GM19372 (cell line): ENCODE measurements at regions not wholly inside any gene's neighbourhood (a gene's known extent, or its start where the extent isn't known, plus 50 kb on each side); places are given as distances from the start of the nearest gene placed in this dataset.
"Not testable (repeated sequence)": the region's sequence is repeated elsewhere in the genome, so short reads cannot be mapped to it uniquely, and the experiment has no call there.

Experiments used
- ATAC-seq: cut with Tn5 transposase; IDR thresholded peaks from one replicate; pipeline ENCODE4 v1.9.1; 2021; ENCODE audit warnings: mild to moderate bottlenecking, low read depth, moderate library complexity; ENCODE audit not compliant: unreplicated experiment

DNA sequence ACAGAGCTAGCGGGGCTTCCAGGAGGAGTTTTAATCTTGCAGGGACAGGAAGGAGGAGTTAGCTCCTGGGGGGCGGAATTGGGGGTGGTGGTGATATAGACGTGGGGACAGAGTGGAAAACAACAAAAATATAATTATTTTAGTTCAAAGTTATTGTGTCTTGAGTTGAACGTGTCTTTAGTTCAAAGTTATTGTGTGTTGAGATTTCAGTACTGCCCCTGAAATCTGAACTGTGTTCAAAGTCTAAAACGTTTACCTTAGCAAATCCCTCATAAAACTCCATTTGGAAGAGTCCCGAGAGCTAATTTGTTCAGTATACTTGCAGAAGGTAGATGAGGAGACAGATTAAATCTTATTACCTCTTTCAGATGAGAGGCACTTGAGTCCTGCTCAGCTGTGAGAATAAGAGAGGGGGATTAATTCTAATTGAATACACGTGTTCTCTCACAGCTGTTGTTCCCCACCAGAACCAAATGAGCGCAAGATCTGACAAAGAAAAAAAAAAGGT is 132.4 kb upstream of the ALDH3B2 start:
- ATAC-seq, result not testable (repeated sequence)

- ATAC-seq, result not testable (repeated sequence)
These were observed 131.8 kb upstream of the ALDH3B2 start for GRCh38 chr11:67806183-67806582.

- ATAC-seq, result peak; percentile 97
These were observed 131.1 kb upstream of the ALDH3B2 start for GRCh38 chr11:67805253-67806126.

DNA sequence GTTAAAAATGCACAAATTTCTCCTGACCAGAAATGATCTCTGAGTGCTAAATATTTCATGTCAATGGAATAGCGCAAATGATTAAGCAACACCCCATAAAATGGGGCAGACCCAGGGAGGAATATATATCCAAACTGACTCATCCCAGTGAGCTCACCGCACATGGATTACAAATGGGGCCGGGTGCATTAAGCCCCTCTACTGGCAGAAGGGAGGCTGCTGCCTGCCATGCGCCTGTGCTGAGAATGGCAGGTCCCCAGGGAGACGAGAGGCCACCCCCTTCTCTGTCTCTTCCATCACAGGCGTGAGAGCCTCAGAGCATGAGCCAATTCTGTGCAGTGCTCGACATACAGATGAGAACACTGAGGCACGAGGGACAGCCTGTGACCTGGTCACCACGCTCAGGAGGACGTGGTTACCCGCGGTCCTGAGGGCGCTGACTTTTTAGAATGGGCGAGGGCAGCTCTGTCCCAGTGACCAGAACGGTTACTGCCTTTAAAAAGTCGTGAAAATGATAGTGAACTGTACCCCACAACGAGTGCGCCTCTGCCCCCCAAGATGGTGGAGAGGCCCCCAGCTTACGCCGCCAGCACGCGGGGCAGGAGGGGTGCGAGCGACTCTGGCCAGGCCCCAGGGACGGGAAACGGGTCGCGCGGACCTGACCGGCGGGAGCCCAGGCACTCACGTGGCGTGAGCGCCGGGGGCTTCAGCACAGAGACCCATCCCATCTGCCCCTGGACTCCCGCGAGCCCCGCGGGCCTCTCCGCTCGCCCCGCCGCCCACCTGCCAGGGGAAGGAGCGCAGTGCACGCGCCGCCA is 130.2 kb upstream of the ALDH3B2 start:
- ATAC-seq, result not testable (repeated sequence)

DNA sequence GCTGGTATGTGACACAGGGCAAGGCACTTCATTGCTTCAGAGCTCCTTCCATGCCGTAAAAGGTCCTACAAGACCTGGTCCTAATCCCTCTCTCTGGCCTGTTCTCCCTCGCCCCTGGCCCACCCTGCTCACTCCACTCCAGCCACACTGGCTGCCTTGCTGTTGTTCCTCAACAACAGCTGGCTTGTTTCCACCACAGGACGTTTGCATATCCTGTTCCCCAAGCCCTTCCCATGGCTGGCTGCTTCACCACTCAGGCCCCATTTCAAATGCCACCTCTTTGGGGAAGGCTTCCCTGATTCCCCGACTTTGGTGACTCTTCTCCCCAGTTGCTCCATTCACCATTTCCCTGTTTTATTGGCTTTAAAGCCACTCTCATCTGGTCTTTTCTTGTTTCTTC is 129.1 kb upstream of the ALDH3B2 start:
- ATAC-seq, result not testable (repeated sequence)

DNA sequence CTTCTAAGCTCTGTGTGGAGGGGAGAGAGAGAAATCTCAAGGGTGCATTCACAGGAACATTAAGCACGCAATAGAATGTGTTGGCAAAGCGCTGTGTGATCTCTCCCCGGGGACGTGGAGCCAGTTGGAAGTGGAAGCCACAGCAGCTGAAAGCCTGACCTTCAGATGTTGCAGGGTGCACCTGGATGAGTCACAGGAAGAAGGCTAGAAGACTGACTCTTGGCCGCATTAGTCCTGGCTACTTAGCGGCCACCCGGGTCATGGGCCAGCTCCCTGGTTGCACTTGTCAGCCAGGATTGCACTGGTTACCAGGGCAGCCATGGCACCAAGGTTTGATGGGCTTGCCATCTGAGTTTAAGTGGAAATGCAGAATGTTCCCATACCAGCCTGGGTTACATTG is 128.6 kb upstream of the ALDH3B2 start:
- ATAC-seq, result not testable (repeated sequence)

- not testable (repeated sequence) for ATAC-seq
These were observed 128.2 kb upstream of the ALDH3B2 start for GRCh38 chr11:67802623-67803022.

DNA sequence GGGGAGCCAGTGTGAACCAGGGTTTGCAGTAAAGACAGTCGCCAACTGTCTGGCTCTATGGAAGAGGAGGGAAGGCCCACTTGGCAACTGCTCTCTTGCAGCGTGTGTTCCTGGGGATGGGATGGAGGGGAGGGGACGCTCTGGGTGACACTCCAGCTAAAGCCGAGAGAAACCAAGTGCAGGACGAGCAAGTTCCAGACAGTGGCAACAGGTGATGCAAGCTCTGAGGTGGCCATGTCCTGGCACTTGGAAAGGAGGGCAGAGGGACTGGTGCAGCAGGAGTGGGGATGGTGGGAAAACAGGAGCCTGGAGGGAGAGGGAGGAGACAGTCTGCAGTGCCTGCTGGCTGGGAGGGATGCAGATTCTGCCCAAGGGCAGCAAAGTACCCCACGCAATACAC is 127.0 kb upstream of the ALDH3B2 start:
- not testable (repeated sequence) for ATAC-seq

- not testable (repeated sequence) for ATAC-seq
These were observed 126.2 kb upstream of the ALDH3B2 start for GRCh38 chr11:67800591-67800990.

DNA sequence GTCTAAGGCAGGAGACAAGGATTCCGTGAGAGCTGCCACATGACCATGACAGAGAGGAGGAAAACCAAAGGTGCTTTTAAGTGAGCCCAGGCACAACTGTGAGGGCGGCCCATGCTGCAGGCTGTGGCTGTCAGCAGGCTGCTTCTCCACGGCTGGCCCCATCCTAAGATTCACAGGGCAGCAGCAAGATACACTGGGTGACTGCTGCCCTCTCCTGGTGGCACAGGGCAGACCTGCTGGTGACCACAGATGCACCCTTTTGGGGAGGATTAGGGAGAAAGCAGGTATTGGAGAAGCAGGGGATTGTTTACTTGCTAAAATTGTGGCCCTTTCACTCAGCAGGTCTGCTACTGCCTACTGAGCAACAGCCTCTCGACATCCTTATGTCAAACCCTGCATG is 125.4 kb upstream of the ALDH3B2 start:
- not testable (repeated sequence) for ATAC-seq

- ATAC-seq, result not testable (repeated sequence)
These were observed 123.5 kb upstream of the ALDH3B2 start for GRCh38 chr11:67797726-67798521.

DNA sequence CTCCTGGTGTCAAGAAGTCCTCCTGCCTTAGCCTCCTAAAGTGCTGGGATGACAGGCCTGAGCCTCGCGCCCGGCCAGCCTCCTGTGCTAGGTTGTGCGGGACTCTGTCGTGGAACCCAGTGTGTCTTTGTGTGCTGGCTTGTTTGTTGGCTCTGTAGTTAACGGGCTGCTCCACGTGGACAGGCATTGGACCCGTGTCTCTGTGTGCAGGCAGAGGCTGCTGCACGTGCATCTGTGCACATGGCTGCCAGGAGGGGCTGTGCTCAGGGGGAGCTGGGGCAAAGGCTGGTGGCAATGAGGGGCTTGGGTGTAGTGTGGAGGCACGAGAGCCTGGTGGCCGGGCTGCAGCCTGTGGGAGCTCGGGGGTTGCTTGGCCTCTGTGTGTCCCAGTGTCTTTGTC is 121.3 kb upstream of the ALDH3B2 start:
- no peak for ATAC-seq

DNA sequence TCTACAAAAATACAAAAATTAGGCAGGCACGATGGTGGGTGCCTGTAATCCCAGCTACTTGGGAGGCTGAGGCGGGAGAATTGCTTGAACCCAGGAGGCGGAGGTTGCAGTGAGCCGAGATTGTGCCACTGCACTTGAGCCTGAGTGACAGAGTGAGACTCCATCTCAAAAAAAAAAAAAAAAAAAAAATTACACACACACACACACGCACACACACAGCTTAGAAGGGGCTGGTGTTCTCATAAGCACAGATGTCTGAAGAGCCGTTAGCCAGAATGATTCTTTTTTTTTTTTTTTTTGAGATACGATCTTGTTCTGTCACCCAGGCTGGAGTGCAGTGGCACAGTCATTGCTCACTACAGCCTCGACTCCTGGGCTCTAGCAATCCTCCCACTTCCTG is 119.3 kb upstream of the ALDH3B2 start:
- not testable (repeated sequence) for ATAC-seq

DNA sequence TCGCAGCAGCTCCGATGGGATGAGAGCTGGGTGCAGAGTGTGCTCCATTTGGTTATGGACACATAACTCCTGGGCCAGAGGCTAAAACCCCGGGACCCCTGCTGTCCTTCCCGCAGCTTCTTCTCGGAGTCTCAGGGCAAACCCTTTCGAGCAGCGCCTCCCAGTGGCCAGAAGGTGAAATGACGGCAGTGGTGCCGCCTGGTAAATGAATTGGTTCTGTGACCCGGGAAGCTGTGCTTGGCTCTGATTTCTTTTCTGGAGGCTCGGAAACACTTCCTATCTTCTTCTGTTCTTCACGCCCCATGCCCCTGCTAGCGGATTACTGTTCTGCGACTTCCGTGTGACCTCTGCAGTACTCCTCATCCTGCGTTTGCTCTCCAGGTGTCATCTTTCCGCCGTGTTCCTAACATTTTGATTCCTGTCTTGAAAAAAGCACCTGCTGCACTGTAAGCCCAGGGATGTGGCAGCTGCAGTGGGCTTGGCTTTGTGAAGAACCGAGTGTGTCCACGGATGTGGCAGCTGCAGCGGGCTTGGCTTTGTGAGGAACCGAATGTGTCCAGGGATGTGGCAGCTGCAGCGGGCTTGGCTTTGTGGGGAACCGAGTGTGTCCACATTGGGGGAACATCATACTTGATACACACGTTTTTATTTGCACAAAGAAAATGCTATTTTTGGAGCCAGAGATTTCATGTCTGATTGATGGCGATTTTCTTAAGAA is 118.0 kb upstream of the ALDH3B2 start:
- not testable (repeated sequence) for ATAC-seq

GRCh38 chr11:67791598-67792170 is 117.3 kb upstream of the ALDH3B2 start:
- not testable (repeated sequence) for ATAC-seq

DNA sequence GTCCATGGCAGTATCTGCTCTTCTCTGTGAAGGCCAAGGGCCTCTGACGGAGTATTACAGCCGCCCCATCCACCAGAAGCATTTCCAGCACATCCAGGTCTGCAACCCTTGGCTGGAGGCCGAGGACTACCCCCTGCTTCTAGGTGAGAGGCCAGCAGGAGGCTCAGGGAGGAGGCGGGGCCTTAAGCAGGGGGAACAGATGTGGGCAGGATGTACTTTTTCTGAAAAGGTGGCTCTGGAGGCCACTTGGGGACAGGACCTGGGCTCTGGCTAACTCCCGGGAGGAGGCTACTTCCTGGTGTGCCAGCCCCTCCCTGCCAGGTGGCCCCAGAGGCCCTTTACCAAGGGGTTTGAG is 113.9 kb upstream of the ALDH3B2 start:
- ATAC-seq, result not testable (repeated sequence)

GRCh38 chr11:67787681-67788340 is 113.4 kb upstream of the ALDH3B2 start:
- not testable (repeated sequence) for ATAC-seq

GRCh38 chr11:67781967-67782366 is 107.5 kb upstream of the ALDH3B2 start:
- not testable (repeated sequence) for ATAC-seq

- ATAC-seq, result not testable (repeated sequence)
These were observed 107.1 kb upstream of the ALDH3B2 start for GRCh38 chr11:67781506-67781905.
